ENCODE measurements at regions not wholly inside any gene's neighbourhood (a gene's known extent, or its start where the extent isn't known, plus 50 kb on each side); places are given as distances from the start of the nearest gene placed in this dataset.

GRCh38 chr5:159758189-159758588 lies 158.1 kb upstream of the ADRA1B start:
- DNase-seq (ENCODE audit: low read depth): no peak

- no peak for DNase-seq (ENCODE audit: low read depth)
These were observed 156.4 kb upstream of the ADRA1B start for GRCh38 chr5:159759791-159760290.

GRCh38 chr5:159762921-159763320 lies 153.4 kb upstream of the ADRA1B start:
- DNase-seq (ENCODE audit: low read depth): no peak

GRCh38 chr5:159763562-159763961 lies 152.7 kb upstream of the ADRA1B start:
- DNase-seq (ENCODE audit: low read depth): no peak

- no peak for DNase-seq (ENCODE audit: low read depth)
These were observed 151.8 kb upstream of the ADRA1B start for GRCh38 chr5:159764283-159765134.

- DNase-seq (ENCODE audit: low read depth): no peak
These were observed 151.2 kb upstream of the ADRA1B start for GRCh38 chr5:159765135-159765433.

GRCh38 chr5:159765760-159766517 lies 150.3 kb upstream of the ADRA1B start:
- DNase-seq (ENCODE audit: low read depth): no peak

- DNase-seq (ENCODE audit: low read depth): no peak
These were observed 148.0 kb upstream of the ADRA1B start for GRCh38 chr5:159768243-159768642.

- DNase-seq (ENCODE audit: low read depth): no peak
These were observed 143.6 kb upstream of the ADRA1B start for GRCh38 chr5:159772698-159773061.

- DNase-seq (ENCODE audit: low read depth): peak; percentile 77
These were observed 143.0 kb upstream of the ADRA1B start for GRCh38 chr5:159773062-159773924.

GRCh38 chr5:159774476-159775031 lies 141.7 kb upstream of the ADRA1B start:
- DNase-seq (ENCODE audit: low read depth): no peak

GRCh38 chr5:159775890-159776289 lies 140.4 kb upstream of the ADRA1B start:
- no peak for DNase-seq (ENCODE audit: low read depth)

- DNase-seq (ENCODE audit: low read depth): no peak
These were observed 139.1 kb upstream of the ADRA1B start for GRCh38 chr5:159777049-159777660.

GRCh38 chr5:159779481-159779880 lies 136.8 kb upstream of the ADRA1B start:
- no peak for DNase-seq (ENCODE audit: low read depth)

GRCh38 chr5:159780246-159780645 lies 136.0 kb upstream of the ADRA1B start:
- DNase-seq (ENCODE audit: low read depth): no peak

- no peak for DNase-seq (ENCODE audit: low read depth)
These were observed 134.6 kb upstream of the ADRA1B start for GRCh38 chr5:159781626-159782157.

- DNase-seq (ENCODE audit: low read depth): no peak
These were observed 133.9 kb upstream of the ADRA1B start for GRCh38 chr5:159782197-159782994.

- DNase-seq (ENCODE audit: low read depth): no peak
These were observed 133.3 kb upstream of the ADRA1B start for GRCh38 chr5:159782995-159783300.

- DNase-seq (ENCODE audit: low read depth): no peak
These were observed 132.5 kb upstream of the ADRA1B start for GRCh38 chr5:159783726-159784247.

GRCh38 chr5:159784993-159785392 lies 131.3 kb upstream of the ADRA1B start:
- no peak for DNase-seq (ENCODE audit: low read depth)

Measured in stimulated activated CD8-positive, alpha-beta memory T cell treated with anti-CD3 and anti-CD28 coated beads, Interleukin-4, amount 100 ng/mL, for 24 hours (primary cell).